ENCODE measurements at regions not wholly inside any gene's neighbourhood (a gene's known extent, or its start where the extent isn't known, plus 50 kb on each side); places are given as distances from the start of the nearest gene placed in this dataset.

DNA sequence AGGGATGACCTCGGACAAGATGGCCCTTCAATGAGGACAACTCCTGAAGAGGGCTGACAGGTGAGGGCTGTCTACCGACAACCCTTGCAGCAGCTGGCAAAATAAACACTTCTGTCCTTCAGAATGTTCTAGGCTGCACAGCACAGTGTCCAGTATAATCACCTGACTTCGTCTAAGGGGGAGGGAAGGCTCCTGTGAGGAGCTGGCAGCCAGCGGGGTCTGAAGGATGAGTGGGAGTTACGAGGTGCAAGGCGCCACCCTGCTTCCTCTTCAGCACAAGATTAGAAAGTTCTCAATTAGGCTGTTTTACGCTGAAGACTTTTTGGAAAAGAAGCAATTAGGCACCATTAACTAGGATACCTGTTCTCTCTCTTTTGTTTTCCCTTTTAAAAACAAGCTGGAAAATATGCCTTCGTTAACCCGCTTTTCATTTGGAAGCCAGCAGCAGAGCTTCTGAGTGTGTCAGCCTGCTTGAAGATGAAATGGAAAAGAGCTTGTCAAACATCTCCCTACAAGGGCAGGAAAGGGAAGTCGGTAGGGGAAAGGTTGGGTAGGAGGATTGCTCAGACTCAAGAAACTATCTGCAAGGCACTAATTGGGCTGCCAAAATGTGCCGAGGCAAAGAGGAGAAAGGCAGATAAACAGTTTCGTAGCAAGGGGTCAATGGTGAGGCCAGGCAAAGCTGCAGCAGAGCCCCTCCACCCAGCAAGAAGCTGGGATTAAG lies 592.2 kb upstream of the CADM1 start:
- Mint-ChIP-seq H3K36me3 (ENCODE audit: unreplicated experiment) (peaks cover 9% of the 10 kb centered on the region), H3K27me3 (ENCODE audit: unreplicated experiment) (peaks cover 4% of the 10 kb centered on the region), H3K9me3 (ENCODE audit: unreplicated experiment) (peaks cover 1% of the 10 kb centered on the region), H3K4me3 (ENCODE audit: unreplicated experiment) (no peak overlapping the region), H3K4me1 (ENCODE audit: low read depth, unreplicated experiment) (peaks cover 9% of the 10 kb centered on the region), H3K27ac (ENCODE audit: unreplicated experiment) (no peak overlapping the region)
- TF ChIP-seq, protein P1, sequence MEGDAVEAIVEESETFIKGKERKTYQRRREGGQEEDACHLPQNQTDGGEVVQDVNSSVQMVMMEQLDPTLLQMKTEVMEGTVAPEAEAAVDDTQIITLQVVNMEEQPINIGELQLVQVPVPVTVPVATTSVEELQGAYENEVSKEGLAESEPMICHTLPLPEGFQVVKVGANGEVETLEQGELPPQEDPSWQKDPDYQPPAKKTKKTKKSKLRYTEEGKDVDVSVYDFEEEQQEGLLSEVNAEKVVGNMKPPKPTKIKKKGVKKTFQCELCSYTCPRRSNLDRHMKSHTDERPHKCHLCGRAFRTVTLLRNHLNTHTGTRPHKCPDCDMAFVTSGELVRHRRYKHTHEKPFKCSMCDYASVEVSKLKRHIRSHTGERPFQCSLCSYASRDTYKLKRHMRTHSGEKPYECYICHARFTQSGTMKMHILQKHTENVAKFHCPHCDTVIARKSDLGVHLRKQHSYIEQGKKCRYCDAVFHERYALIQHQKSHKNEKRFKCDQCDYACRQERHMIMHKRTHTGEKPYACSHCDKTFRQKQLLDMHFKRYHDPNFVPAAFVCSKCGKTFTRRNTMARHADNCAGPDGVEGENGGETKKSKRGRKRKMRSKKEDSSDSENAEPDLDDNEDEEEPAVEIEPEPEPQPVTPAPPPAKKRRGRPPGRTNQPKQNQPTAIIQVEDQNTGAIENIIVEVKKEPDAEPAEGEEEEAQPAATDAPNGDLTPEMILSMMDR (IDR thresholded peaks at IDR 0.05; ENCODE audit: partially characterized antibody, unreplicated experiment) = no peak
- DNase-seq = no peak

DNA sequence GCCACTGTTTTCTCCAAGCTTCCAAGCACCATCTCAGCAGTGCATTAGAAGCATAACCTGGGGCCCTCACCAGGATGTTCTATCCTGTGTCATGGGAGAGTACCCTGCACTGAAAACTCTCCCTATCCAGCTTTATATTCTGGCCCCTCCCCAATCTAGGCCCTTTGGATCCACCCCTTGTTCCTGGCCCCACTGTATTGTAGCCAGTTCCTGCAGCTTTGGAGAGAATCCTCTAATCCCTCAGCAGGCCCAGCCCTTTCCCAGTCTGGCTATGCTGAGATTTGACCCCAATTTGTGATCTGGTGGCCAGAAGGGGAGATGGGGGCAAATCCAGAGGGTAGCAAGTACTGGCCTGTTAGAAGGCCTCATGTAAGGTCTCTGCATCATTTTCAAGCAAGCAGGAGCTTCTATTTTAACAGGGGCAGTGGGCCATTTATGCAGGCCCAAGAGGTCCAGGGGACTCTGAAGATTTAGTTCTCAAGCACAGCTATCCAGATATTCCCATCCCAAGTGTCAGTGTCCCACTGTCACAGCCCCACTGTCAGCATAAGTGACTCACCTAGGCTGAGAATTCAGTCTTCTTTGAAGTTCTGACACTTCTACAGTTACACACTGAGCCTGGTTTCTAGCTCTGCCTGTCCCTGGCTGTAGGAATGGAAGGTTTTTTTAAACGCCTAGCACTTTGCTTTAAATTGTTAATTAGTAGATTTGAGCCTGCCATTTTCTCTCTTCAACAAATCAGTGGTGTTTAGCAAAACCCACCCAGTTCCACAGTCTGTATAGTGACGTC lies 589.5 kb upstream of the CADM1 start:
- TF ChIP-seq, protein P1 (IDR thresholded peaks at IDR 0.05; ENCODE audit: partially characterized antibody, unreplicated experiment) = no peak

DNA sequence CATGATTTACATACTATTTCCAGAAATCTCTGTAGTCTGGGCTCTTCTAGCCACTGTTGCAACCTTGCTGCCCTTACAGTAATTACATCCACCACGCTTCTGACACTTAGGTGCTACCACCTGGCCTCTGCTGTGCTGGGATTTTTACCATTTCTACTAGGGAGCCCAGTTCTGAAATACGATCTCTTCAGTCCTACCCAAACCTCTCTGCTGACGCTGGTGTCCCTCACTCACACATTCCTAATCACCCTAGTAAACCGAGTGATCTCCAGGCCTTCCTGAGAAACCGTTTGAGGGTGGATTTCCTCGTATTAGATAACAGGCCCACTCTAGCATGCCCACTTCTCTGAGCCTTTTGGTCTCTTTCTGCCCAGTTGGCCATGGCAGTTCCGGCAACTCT lies 588.9 kb upstream of the CADM1 start:
- peaks cover 4% of the 10 kb centered on the region for H3K4me1 Mint-ChIP-seq (ENCODE audit: low read depth, unreplicated experiment)
- no peak for DNase-seq
- H3K4me3 Mint-ChIP-seq (ENCODE audit: unreplicated experiment) = no peak overlapping the region
- TF ChIP-seq, protein P1 (IDR thresholded peaks at IDR 0.05; ENCODE audit: partially characterized antibody, unreplicated experiment) = no peak
- no peak overlapping the region for H3K27ac Mint-ChIP-seq (ENCODE audit: unreplicated experiment)
- H3K27me3 Mint-ChIP-seq (ENCODE audit: unreplicated experiment) = no peaks in the 10 kb centered on the region
- peaks cover 9% of the 10 kb centered on the region for H3K36me3 Mint-ChIP-seq (ENCODE audit: unreplicated experiment)
- H3K9me3 Mint-ChIP-seq (ENCODE audit: unreplicated experiment) = peaks cover 2% of the 10 kb centered on the region

More for the DNA sequence above, 589.5 kb upstream of the CADM1 start:
- Mint-ChIP-seq H3K4me1 (ENCODE audit: low read depth, unreplicated experiment) (peaks cover 4% of the 10 kb centered on the region), H3K36me3 (ENCODE audit: unreplicated experiment) (peaks cover 9% of the 10 kb centered on the region), H3K9me3 (ENCODE audit: unreplicated experiment) (peaks cover 1% of the 10 kb centered on the region), H3K27me3 (ENCODE audit: unreplicated experiment) (no peaks in the 10 kb centered on the region), H3K4me3 (ENCODE audit: unreplicated experiment) (no peak overlapping the region), H3K27ac (ENCODE audit: unreplicated experiment) (no peak overlapping the region)
- DNase-seq = no peak

DNA sequence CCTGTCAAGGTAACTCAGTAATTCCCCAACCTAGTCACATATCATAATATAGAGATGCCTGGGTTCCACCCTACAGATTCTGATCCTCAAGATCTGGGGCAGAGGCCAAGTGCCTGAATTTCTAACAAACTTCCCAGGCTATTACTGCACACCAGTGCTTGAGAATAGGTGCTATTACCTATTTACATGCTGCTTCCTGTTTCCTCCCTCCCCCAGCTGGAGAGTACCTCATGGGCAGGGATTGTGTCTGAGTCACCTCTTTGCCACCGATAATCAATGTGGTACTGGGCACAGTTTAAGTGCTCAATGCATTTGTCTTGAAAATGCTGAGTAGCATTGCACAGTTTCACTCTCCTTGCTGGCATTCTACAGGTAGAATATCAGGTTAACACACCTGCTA lies 582.2 kb upstream of the CADM1 start:
- Mint-ChIP-seq H3K4me1 (ENCODE audit: low read depth, unreplicated experiment) (peaks cover 23% of the 10 kb centered on the region), H3K4me3 (ENCODE audit: unreplicated experiment) (no peak overlapping the region)

More for the DNA sequence above, 582.2 kb upstream of the CADM1 start:
- DNase-seq = no peak
- Mint-ChIP-seq H3K36me3 (ENCODE audit: unreplicated experiment) (peaks cover 5% of the 10 kb centered on the region), H3K9me3 (ENCODE audit: unreplicated experiment) (peaks cover 5% of the 10 kb centered on the region), H3K27me3 (ENCODE audit: unreplicated experiment) (no peaks in the 10 kb centered on the region), H3K27ac (ENCODE audit: unreplicated experiment) (no peak overlapping the region)
- TF ChIP-seq, protein P1 (IDR thresholded peaks at IDR 0.05; ENCODE audit: partially characterized antibody, unreplicated experiment) = no peak
